Hepatocyte (in vitro differentiated cells): ENCODE measurements at regions not wholly inside any gene's neighbourhood (a gene's known extent, or its start where the extent isn't known, plus 50 kb on each side); places are given as distances from the start of the nearest gene placed in this dataset.

Experiments
- DNase-seq: peaks from one replicate; pipeline ENCODE4 v3.0.0-alpha.2; 2016; ENCODE audit warnings: low spot score
- H2AFZ ChIP-seq: fragments of 200-600 bp; sonication (generic); 2 replicates; pipeline ENCODE4 v1.6.0; 2016; ENCODE audit warnings: antibody characterized with exemption, mild to moderate bottlenecking
- H3K27ac ChIP-seq: fragments of 200-600 bp; sonication (generic); 2 replicates; pipeline ENCODE4 v1.5.1; 2016; ENCODE audit warnings: mild to moderate bottlenecking
- H3K27me3 ChIP-seq: fragments of 200-600 bp; sonication (generic); 2 replicates; pipeline ENCODE4 v1.6.1; 2016
- H3K36me3 ChIP-seq: fragments of 200-600 bp; sonication (generic); replicated peaks from 2 replicates; pipeline ENCODE4 v1.5.1; 2016; ENCODE audit warnings: low read depth; ENCODE audit not compliant: insufficient read depth
- H3K4me1 ChIP-seq: fragments of 200-600 bp; sonication (generic); 2 replicates; pipeline ENCODE4 v1.5.1; 2016; ENCODE audit warnings: mild to moderate bottlenecking, moderate library complexity; ENCODE audit not compliant: insufficient read depth
- H3K4me2 ChIP-seq: fragments of 200-600 bp; sonication (generic); 2 replicates; pipeline ENCODE4 v1.6.0; 2016
- H3K4me3 ChIP-seq: fragments of 200-600 bp; sonication (generic); 2 replicates; pipeline ENCODE4 v1.5.1; 2016; ENCODE audit warnings: mild to moderate bottlenecking
- H3K79me2 ChIP-seq: fragments of 200-600 bp; sonication (generic); 2 replicates; pipeline ENCODE4 v1.6.0; 2017; ENCODE audit warnings: mild to moderate bottlenecking
- H3K9me2 ChIP-seq: fragments of 200-600 bp; sonication (generic); replicated peaks from 2 replicates; pipeline ENCODE4 v1.6.0; 2017; ENCODE audit warnings: mild to moderate bottlenecking; ENCODE audit not compliant: insufficient read depth
- H3K9me3 ChIP-seq: fragments of 200-600 bp; sonication (generic); 2 replicates; pipeline ENCODE4 v1.5.1; 2016; ENCODE audit warnings: low read depth, mild to moderate bottlenecking
- H4K20me1 ChIP-seq: fragments of 200-600 bp; sonication (generic); 2 replicates; pipeline ENCODE4 v1.6.0; 2016; ENCODE audit warnings: mild to moderate bottlenecking; ENCODE audit not compliant: insufficient read depth, poor library complexity, severe bottlenecking
- EZH2 ChIP-seq: fragments of 200-600 bp; sonication (generic); IDR thresholded peaks from 2 replicates; pipeline ENCODE4 v1.6.1; 2016; ENCODE audit warnings: antibody characterized with exemption, mild to moderate bottlenecking, borderline replicate concordance
- EZH2phosphoT487 ChIP-seq: fragments of 200-600 bp; sonication (generic); IDR thresholded peaks from one replicate; pipeline ENCODE4 v1.6.1; 2018; ENCODE audit warnings: antibody characterized with exemption, mild to moderate bottlenecking, low read depth, moderate library complexity; ENCODE audit not compliant: unreplicated experiment, severe bottlenecking
- WGBS: methylation state at CpG from one replicate; pipeline ENCODE4 v1.1.6; 2016; ENCODE audit warnings: low lambda C conversion rate; ENCODE audit errors: missing lambda C conversion rate; 5-methylcytosine and 5-hydroxymethylcytosine counted together
- TF ChIP-seq, protein P1 (sequence below): fragments of 200-600 bp; sonication (generic); IDR thresholded peaks from 2 replicates; pipeline ENCODE4 v1.5.1; 2016; ENCODE audit warnings: antibody characterized with exemption, mild to moderate bottlenecking; ENCODE audit not compliant: poor library complexity

DNA sequence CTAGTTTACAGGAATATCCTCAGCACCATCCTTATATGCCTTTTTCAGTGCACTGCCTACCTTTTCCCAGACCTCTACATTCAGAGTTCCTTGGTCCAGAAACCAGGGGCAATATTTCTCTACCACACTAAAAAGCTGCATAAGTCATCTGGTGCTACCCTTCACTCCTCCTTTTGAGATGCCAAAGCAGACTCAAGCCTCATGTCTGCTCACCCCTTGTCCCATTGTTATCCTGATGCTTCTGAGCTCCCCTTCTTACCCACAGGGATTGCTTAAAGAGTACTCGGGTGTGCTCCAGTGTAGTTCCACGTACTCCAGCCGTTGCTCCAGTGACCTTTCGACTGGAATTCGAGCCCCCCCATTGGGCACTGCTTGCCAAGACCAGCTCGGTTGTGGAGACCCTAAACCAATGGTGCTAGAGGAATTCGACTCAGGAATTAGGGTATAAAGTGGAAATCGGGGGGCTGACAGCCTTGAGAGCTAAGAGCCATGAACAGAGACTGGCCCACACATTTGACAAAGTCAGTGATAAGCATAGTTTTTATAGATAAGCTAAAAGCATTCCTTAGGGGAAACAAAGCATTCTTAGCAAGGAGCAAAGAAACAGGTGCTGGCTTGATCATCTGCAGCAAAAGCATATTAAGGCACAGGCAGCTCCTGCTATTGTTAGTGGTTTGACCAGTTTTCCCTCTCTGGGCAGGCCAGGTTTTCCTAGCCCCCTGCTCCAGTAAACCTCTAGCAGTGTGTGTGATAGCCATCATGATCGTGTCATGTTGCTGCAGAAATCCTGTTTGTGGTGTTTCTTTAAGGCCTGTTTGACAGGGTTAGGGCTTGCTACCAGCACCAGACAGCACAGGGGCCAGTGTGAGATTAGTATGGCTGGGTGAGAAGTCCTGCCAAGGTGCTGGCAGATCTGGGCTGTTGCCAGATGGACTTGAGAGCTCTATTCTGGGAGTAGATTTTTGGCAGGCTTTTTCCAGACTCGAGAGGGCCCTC is 57.5 kb upstream of the WDR1 start:
- peak overlapping the region; percentile 68 for H3K27ac ChIP-seq
- no peaks in the 10 kb centered on the region for H3K9me2 ChIP-seq
- no peaks in the 10 kb centered on the region for H3K27me3 ChIP-seq
- H3K36me3 ChIP-seq: no peaks in the 10 kb centered on the region
- H3K4me3 ChIP-seq: no peak overlapping the region
- H4K20me1 ChIP-seq: no peaks in the 10 kb centered on the region
- no peaks in the 10 kb centered on the region for H3K9me3 ChIP-seq
- WGBS: 45% methylated on average over 10 of the region's 10 CpGs
- DNase-seq: peak; percentile 29
- peaks cover 13% of the 10 kb centered on the region for H3K4me1 ChIP-seq
- TF ChIP-seq EZH2phosphoT487: no peak
- TF ChIP-seq, protein P1, sequence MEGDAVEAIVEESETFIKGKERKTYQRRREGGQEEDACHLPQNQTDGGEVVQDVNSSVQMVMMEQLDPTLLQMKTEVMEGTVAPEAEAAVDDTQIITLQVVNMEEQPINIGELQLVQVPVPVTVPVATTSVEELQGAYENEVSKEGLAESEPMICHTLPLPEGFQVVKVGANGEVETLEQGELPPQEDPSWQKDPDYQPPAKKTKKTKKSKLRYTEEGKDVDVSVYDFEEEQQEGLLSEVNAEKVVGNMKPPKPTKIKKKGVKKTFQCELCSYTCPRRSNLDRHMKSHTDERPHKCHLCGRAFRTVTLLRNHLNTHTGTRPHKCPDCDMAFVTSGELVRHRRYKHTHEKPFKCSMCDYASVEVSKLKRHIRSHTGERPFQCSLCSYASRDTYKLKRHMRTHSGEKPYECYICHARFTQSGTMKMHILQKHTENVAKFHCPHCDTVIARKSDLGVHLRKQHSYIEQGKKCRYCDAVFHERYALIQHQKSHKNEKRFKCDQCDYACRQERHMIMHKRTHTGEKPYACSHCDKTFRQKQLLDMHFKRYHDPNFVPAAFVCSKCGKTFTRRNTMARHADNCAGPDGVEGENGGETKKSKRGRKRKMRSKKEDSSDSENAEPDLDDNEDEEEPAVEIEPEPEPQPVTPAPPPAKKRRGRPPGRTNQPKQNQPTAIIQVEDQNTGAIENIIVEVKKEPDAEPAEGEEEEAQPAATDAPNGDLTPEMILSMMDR: no peak
- TF ChIP-seq EZH2: no peak
- H3K79me2 ChIP-seq: no peaks in the 10 kb centered on the region
- no peak overlapping the region for H2AFZ ChIP-seq
- H3K4me2 ChIP-seq: peak overlapping the region; percentile 50

DNA sequence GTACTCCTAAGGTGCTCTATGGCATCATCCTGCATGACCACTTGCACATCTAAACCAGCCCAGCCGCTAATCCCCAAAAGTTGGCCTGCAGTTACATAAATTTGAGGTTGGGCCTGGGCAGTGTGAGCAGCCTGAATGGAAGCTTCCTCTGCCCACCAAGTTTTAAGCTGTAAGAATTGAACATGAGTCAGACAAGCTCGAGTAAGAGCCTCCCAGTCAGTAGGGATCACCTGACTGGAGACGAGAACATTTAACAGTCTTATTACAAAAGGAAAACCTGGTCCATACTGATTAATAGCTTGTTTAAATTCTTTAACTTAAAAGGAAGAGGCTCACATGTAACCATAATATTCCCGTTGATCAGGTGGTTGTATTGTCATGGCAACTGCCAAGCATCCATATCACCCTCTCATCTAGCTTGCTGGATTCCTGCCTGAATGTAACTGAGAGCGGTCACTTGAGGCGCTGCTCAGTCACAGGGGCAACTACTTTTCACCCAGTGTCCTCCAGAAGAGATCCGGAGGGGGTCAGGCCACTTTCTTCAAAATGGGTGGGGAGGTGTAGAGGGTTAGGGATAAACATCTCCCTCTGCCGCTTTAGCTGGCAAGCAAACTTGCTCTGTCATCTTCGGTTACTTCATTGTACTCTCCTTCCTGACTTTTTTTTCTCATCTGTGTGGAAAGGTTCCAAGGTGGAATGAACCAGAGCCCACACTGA is 56.6 kb upstream of the WDR1 start:
- no peaks in the 10 kb centered on the region for H3K79me2 ChIP-seq
- DNase-seq: peak; percentile 26
- no peaks in the 10 kb centered on the region for H3K36me3 ChIP-seq
- H3K27ac ChIP-seq: peak overlapping the region; percentile 68
- H4K20me1 ChIP-seq: no peaks in the 10 kb centered on the region
- no peaks in the 10 kb centered on the region for H3K9me2 ChIP-seq
- WGBS: 59% methylated on average over 9 of the region's 9 CpGs
- no peak for TF ChIP-seq EZH2
- TF ChIP-seq, protein P1: no peak
- TF ChIP-seq EZH2phosphoT487: no peak
- no peak overlapping the region for H2AFZ ChIP-seq
- H3K4me3 ChIP-seq: no peak overlapping the region
- no peaks in the 10 kb centered on the region for H3K27me3 ChIP-seq
- peak overlapping the region; percentile 50 for H3K4me2 ChIP-seq
- peaks cover 21% of the 10 kb centered on the region for H3K4me1 ChIP-seq
- H3K9me3 ChIP-seq: no peaks in the 10 kb centered on the region

DNA sequence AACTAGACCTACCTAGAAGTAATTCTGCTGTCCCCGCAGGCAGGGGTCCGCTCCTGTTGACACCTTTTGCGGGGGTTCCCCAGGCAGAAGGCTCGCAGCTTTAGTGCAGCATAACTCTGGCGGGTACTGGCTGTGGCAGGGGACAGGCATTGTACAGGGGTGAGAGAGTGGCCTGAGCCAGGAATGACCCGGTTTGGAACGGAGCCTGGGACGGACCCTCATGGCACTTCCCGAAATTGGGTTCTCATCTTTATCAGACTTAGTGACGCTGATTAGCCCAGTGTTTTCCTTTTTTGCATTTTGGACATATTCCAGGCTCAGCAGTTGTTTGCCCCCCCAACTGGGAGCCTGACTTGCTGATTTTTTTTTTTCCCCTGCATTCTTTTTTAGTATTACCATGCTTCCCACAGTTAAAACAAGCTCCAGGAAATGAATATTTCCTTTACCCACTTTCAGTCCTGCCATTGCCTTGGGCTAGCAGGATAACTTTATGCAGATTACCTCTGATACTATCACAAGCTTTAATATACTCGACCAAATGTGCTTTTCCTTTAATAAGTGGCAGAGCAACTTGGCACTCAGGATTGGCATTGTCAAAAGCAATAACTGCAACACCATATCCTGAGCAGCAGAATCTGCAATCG is 55.8 kb upstream of the WDR1 start:
- Histone ChIP-seq H3K27ac (peak overlapping the region; percentile 51), H3K27me3 (no peaks in the 10 kb centered on the region), H3K4me1 (peaks cover 26% of the 10 kb centered on the region), H3K9me3 (no peaks in the 10 kb centered on the region), H3K4me3 (no peak overlapping the region), H3K9me2 (no peaks in the 10 kb centered on the region), H3K36me3 (no peaks in the 10 kb centered on the region), H2AFZ (no peak overlapping the region), H3K79me2 (no peaks in the 10 kb centered on the region), H3K4me2 (no peak overlapping the region), H4K20me1 (no peaks in the 10 kb centered on the region)
- no peak for TF ChIP-seq EZH2
- TF ChIP-seq EZH2phosphoT487: no peak
- TF ChIP-seq, protein P1: no peak
- 50% methylated on average over 12 of the region's 12 CpGs for WGBS
- DNase-seq: no peak
